HepG2 (cell line): ENCODE measurements at regions not wholly inside any gene's neighbourhood (a gene's known extent, or its start where the extent isn't known, plus 50 kb on each side); places are given as distances from the start of the nearest gene placed in this dataset.
A peak's percentile ranks its signal among the peaks of the same experiment; 100 is the strongest.

ENCODE experiments used
- ARNTL ChIP-seq: sonication (generic); formaldehyde crosslinking; IDR thresholded peaks from 2 replicates; pipeline ENCODE4 v1.4.0; 2020; ENCODE audit warnings: mild to moderate bottlenecking, missing genetic modification reagents
- FOXA3 ChIP-seq: IDR thresholded peaks from 2 replicates; pipeline ENCODE4 v1.6.1; 2016; ENCODE audit warnings: missing genetic modification reagents, missing compliant biosample characterization
- HOXA7 ChIP-seq: sonication (generic); formaldehyde crosslinking; IDR thresholded peaks from 2 replicates; pipeline ENCODE4 v1.8.1; 2022; ENCODE audit warnings: mild to moderate bottlenecking, missing genetic modification reagents, moderate library complexity
- KAT8 ChIP-seq: IDR thresholded peaks from 2 replicates; pipeline ENCODE4 v1.6.1; 2016; ENCODE audit warnings: missing genetic modification reagents, missing compliant biosample characterization
- MAFF ChIP-seq: IDR thresholded peaks from 2 replicates; pipeline ENCODE4 v1.6.1; 2011; ENCODE audit warnings: low read depth, low read length, improper control_type of control experiment
- NFE2L1 ChIP-seq: sonication (generic); formaldehyde crosslinking; IDR thresholded peaks from 2 replicates; pipeline ENCODE4 v1.4.0; 2020; ENCODE audit warnings: missing genetic modification reagents, mild to moderate bottlenecking, borderline replicate concordance
- SRSF4 ChIP-seq: fragments of 200-400 bp; formaldehyde crosslinking; IDR thresholded peaks from one replicate; pipeline ENCODE4 v1.6.1; 2018; ENCODE audit warnings: mild to moderate bottlenecking, low read depth, low read length, moderate library complexity; ENCODE audit not compliant: poor library complexity, severe bottlenecking
- XRCC5 ChIP-seq: fragments of 200-400 bp; formaldehyde crosslinking; optimal IDR thresholded peaks from 2 replicates; pipeline ENCODE3; 2017; ENCODE audit warnings: mild to moderate bottlenecking, low read length
- ZC3H4 ChIP-seq: sonication (generic); formaldehyde crosslinking; IDR thresholded peaks from 2 replicates; pipeline ENCODE4 v1.4.0; 2020; ENCODE audit warnings: missing genetic modification reagents, borderline replicate concordance
- ZNF12 ChIP-seq: sonication (generic); formaldehyde crosslinking; IDR thresholded peaks from 2 replicates; pipeline ENCODE4 v1.5.0; 2020; ENCODE audit warnings: missing genetic modification reagents
- ZNF224 ChIP-seq: sonication (generic); formaldehyde crosslinking; IDR thresholded peaks from 2 replicates; pipeline ENCODE4 v1.5.0; 2020; ENCODE audit warnings: mild to moderate bottlenecking, missing genetic modification reagents
- ZNF232 ChIP-seq: sonication (generic); formaldehyde crosslinking; IDR thresholded peaks from 2 replicates; pipeline ENCODE4 v1.4.0; 2020; ENCODE audit warnings: missing genetic modification reagents, borderline replicate concordance
- ZNF235 ChIP-seq: sonication (generic); formaldehyde crosslinking; IDR thresholded peaks from 2 replicates; pipeline ENCODE4 v1.8.1; 2023; ENCODE audit warnings: mild to moderate bottlenecking, missing genetic modification reagents, borderline replicate concordance
- ZNF432 ChIP-seq: sonication (generic); formaldehyde crosslinking; IDR thresholded peaks from 2 replicates; pipeline ENCODE4 v1.5.0; 2020; ENCODE audit warnings: missing genetic modification reagents, mild to moderate bottlenecking, borderline replicate concordance
- ZNF510 ChIP-seq: sonication (generic); formaldehyde crosslinking; IDR thresholded peaks from 2 replicates; pipeline ENCODE4 v1.4.0; 2020; ENCODE audit warnings: low read depth, mild to moderate bottlenecking, missing genetic modification reagents
- TF ChIP-seq, protein P1 (sequence below): sonication (generic); formaldehyde crosslinking; IDR thresholded peaks from 2 replicates; pipeline ENCODE4 v1.4.0; 2020; ENCODE audit warnings: low read depth, mild to moderate bottlenecking, missing genetic modification reagents
- TF ChIP-seq, protein P2 (sequence below): sonication (generic); formaldehyde crosslinking; IDR thresholded peaks from 2 replicates; pipeline ENCODE4 v1.8.1; 2023; ENCODE audit warnings: mild to moderate bottlenecking, missing genetic modification reagents, borderline replicate concordance
- TF ChIP-seq, protein P3 (sequence below): sonication (generic); formaldehyde crosslinking; IDR thresholded peaks from 2 replicates; pipeline ENCODE4 v1.5.0; 2020; ENCODE audit warnings: mild to moderate bottlenecking, missing genetic modification reagents, borderline replicate concordance
- TF ChIP-seq, protein P4 (sequence below): sonication (generic); formaldehyde crosslinking; IDR thresholded peaks from 2 replicates; pipeline ENCODE4 v1.4.0; 2020; ENCODE audit warnings: mild to moderate bottlenecking, low read depth, missing genetic modification reagents
- TF ChIP-seq, protein P5 (sequence below): sonication (generic); formaldehyde crosslinking; IDR thresholded peaks from 2 replicates; pipeline ENCODE4 v1.5.1; 2020; ENCODE audit warnings: missing genetic modification reagents, mild to moderate bottlenecking, borderline replicate concordance
- TF ChIP-seq, protein P6 (sequence below): sonication (generic); formaldehyde crosslinking; IDR thresholded peaks from 2 replicates; pipeline ENCODE4 v1.4.0; 2020; ENCODE audit warnings: low read depth, missing genetic modification reagents

DNA sequence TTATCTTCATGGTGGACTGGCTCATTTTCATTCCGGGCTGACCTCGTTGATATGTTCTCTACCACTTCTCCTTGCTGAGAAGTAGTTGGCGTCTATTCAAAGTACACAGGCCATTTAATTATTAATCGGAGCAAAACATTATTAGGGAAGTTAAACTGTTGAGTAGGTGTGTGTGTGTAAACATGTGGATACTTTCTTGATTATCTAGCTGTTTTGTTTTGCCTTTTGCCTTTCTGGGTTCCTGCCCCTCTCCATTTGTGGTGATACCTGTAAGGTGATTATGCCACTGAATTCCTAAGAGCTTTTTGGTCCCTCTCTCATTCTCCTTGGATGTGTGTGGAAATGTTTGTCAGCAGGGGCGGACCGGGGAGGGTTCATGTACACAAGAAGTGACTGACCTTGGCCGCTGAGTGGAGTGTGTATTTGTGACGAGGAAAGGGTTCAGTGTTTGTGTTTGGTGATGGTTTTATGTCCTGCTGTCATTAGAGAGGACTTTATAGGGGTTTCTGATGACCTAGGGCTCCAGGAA lies 56.6 kb upstream of the PPP2R5A start (continued):
- TF ChIP-seq ZNF510 (CRISPR knock-in tag) = no peak
- TF ChIP-seq, protein P1, sequence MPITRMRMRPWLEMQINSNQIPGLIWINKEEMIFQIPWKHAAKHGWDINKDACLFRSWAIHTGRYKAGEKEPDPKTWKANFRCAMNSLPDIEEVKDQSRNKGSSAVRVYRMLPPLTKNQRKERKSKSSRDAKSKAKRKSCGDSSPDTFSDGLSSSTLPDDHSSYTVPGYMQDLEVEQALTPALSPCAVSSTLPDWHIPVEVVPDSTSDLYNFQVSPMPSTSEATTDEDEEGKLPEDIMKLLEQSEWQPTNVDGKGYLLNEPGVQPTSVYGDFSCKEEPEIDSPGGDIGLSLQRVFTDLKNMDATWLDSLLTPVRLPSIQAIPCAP = no peak
- TF ChIP-seq, protein P2, sequence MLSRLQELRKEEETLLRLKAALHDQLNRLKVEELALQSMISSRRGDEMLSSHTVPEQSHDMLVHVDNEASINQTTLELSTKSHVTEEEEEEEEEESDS (CRISPR knock-in tag) = no peak
- TF ChIP-seq ZNF12 (CRISPR knock-in tag) = no peak
- no peak for TF ChIP-seq MAFF
- no peak for TF ChIP-seq ZNF232
- TF ChIP-seq XRCC5 = no peak
- TF ChIP-seq KAT8 (CRISPR knock-in tag) = peak; percentile 57; the same call in 1 of the 2 replicates
- TF ChIP-seq, protein P3, sequence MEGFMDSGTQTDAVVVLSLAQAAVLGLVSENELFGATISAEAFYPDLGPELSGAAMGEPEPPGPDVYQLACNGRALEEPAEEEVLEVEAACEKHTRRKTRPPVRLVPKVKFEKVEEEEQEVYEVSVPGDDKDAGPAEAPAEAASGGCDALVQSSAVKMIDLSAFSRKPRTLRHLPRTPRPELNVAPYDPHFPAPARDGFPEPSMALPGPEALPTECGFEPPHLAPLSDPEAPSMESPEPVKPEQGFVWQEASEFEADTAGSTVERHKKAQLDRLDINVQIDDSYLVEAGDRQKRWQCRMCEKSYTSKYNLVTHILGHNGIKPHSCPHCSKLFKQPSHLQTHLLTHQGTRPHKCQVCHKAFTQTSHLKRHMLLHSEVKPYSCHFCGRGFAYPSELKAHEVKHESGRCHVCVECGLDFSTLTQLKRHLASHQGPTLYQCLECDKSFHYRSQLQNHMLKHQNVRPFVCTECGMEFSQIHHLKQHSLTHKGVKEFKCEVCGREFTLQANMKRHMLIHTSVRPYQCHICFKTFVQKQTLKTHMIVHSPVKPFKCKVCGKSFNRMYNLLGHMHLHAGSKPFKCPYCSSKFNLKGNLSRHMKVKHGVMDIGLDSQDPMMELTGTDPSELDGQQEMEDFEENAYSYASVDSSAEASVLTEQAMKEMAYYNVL (CRISPR knock-in tag) = peak; percentile 55; the same call in 1 of the 2 replicates
- peak; percentile 92 for TF ChIP-seq FOXA3 (CRISPR knock-in tag)
- no peak for TF ChIP-seq SRSF4
- no peak for TF ChIP-seq NFE2L1 (CRISPR knock-in tag)
- TF ChIP-seq ZNF224 (CRISPR knock-in tag) = no peak
- TF ChIP-seq ZNF235 (CRISPR knock-in tag) = no peak
- TF ChIP-seq HOXA7 = no peak
- no peak for TF ChIP-seq ARNTL
- TF ChIP-seq, protein P4, sequence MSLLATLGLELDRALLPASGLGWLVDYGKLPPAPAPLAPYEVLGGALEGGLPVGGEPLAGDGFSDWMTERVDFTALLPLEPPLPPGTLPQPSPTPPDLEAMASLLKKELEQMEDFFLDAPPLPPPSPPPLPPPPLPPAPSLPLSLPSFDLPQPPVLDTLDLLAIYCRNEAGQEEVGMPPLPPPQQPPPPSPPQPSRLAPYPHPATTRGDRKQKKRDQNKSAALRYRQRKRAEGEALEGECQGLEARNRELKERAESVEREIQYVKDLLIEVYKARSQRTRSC (CRISPR knock-in tag) = no peak
- TF ChIP-seq, protein P5, sequence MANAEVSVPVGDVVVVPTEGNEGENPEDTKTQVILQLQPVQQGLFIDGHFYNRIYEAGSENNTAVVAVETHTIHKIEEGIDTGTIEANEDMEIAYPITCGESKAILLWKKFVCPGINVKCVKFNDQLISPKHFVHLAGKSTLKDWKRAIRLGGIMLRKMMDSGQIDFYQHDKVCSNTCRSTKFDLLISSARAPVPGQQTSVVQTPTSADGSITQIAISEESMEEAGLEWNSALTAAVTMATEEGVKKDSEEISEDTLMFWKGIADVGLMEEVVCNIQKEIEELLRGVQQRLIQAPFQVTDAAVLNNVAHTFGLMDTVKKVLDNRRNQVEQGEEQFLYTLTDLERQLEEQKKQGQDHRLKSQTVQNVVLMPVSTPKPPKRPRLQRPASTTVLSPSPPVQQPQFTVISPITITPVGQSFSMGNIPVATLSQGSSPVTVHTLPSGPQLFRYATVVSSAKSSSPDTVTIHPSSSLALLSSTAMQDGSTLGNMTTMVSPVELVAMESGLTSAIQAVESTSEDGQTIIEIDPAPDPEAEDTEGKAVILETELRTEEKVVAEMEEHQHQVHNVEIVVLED (CRISPR knock-in tag) = no peak
- TF ChIP-seq, protein P6, sequence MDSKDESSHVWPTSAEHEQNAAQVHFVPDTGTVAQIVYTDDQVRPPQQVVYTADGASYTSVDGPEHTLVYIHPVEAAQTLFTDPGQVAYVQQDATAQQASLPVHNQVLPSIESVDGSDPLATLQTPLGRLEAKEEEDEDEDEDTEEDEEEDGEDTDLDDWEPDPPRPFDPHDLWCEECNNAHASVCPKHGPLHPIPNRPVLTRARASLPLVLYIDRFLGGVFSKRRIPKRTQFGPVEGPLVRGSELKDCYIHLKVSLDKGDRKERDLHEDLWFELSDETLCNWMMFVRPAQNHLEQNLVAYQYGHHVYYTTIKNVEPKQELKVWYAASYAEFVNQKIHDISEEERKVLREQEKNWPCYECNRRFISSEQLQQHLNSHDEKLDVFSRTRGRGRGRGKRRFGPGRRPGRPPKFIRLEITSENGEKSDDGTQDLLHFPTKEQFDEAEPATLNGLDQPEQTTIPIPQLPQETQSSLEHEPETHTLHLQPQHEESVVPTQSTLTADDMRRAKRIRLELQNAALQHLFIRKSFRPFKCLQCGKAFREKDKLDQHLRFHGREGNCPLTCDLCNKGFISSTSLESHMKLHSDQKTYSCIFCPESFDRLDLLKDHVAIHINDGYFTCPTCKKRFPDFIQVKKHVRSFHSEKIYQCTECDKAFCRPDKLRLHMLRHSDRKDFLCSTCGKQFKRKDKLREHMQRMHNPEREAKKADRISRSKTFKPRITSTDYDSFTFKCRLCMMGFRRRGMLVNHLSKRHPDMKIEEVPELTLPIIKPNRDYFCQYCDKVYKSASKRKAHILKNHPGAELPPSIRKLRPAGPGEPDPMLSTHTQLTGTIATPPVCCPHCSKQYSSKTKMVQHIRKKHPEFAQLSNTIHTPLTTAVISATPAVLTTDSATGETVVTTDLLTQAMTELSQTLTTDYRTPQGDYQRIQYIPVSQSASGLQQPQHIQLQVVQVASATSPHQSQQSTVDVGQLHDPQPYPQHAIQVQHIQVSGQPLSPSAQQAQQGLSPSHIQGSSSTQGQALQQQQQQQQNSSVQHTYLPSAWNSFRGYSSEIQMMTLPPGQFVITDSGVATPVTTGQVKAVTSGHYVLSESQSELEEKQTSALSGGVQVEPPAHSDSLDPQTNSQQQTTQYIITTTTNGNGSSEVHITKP = peak; percentile 75; the same call in 1 of the 2 replicates
- no peak for TF ChIP-seq ZC3H4 (CRISPR knock-in tag)
- no peak for TF ChIP-seq ZNF432
